PC-3 (cell line): ENCODE measurements at regions not wholly inside any gene's neighbourhood (a gene's known extent, or its start where the extent isn't known, plus 50 kb on each side); places are given as distances from the start of the nearest gene placed in this dataset.

Source experiments
- EZH2 ChIP-seq: fragments of 300-600 bp; sonication (generic); IDR thresholded peaks from one replicate; pipeline ENCODE4 v1.6.1; 2017; ENCODE audit warnings: antibody characterized with exemption, mild to moderate bottlenecking, low read length; ENCODE audit not compliant: unreplicated experiment
- EZH2phosphoT487 ChIP-seq: fragments of 300-600 bp; sonication (generic); IDR thresholded peaks from 2 replicates; pipeline ENCODE4 v1.6.1; 2018; ENCODE audit warnings: mild to moderate bottlenecking, antibody characterized with exemption, low read length, borderline replicate concordance
- TF ChIP-seq, protein P1 (sequence below): fragments of 300-600 bp; sonication (generic); conservative IDR thresholded peaks from 2 replicates; pipeline ENCODE4 v1.5.1; 2017; ENCODE audit warnings: antibody characterized with exemption, low read depth, mild to moderate bottlenecking, low read length

DNA sequence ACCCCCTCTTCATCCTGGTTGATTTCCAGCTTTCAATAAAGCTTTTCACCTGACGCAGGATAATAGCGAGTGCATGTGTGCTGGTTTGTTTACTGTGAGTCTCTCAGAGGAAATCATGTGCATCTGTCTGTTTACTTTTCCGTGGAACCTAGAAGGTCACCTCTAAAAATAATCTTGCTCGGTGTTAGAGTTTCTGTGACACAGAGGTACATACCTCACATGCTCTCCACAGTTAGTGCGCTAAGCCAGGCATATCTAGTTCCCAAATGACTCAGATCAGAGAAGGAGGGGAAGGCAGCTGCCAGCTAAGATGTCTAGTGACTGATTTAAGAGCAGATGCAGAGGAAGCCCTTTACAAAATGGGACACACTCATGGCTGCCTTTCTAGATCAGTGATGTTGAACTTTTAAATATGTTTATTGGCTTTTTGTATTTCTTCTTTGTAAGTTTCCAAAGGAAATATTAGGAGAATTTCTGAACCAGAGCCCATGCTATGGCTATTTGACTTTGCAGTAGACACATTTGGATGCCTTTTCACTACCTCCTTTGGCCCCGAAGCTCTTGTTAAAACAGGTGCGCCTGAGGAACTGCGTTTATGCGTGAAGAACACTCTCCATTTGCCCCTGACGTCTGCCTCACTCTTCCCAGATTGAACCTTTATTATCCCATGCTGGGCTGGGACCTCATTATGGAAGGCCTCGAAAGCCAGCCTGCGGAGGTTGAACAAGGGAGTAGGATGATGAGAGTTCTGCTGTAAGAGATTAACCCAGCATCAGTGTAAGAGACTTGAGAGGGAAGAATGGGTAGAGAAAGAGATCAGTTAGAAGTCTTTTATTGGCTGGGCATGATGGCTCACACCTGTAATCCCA is 145.6 kb downstream of the FAM161A start:
- TF ChIP-seq, protein P1, sequence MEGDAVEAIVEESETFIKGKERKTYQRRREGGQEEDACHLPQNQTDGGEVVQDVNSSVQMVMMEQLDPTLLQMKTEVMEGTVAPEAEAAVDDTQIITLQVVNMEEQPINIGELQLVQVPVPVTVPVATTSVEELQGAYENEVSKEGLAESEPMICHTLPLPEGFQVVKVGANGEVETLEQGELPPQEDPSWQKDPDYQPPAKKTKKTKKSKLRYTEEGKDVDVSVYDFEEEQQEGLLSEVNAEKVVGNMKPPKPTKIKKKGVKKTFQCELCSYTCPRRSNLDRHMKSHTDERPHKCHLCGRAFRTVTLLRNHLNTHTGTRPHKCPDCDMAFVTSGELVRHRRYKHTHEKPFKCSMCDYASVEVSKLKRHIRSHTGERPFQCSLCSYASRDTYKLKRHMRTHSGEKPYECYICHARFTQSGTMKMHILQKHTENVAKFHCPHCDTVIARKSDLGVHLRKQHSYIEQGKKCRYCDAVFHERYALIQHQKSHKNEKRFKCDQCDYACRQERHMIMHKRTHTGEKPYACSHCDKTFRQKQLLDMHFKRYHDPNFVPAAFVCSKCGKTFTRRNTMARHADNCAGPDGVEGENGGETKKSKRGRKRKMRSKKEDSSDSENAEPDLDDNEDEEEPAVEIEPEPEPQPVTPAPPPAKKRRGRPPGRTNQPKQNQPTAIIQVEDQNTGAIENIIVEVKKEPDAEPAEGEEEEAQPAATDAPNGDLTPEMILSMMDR, result no peak
- TF ChIP-seq EZH2, result no peak
- no peak for TF ChIP-seq EZH2phosphoT487
